Body of pancreas (tissue), 4 donors: ENCODE measurements at regions not wholly inside any gene's neighbourhood (a gene's known extent, or its start where the extent isn't known, plus 50 kb on each side); places are given as distances from the start of the nearest gene placed in this dataset.
"Not testable (repeated sequence)": the region's sequence is repeated elsewhere in the genome, so short reads cannot be mapped to it uniquely, and the experiment has no call there.

ENCODE experiments used
- ATAC-seq: fragments of 150-250 bp; one replicate; pipeline ENCODE4 v1.9.1; 2016
- DNase-seq, 4 donors: peaks; one replicate each; pipeline ENCODE4 v3.0.0-alpha.2; 2019
- H3K27ac ChIP-seq, 4 donors: fragments of 200-600 bp; sonication (generic); 1 replicate in 3 of 4; 2 replicates in 1 of 4; pipeline versions ENCODE4 v1.5.1 to v1.6.1; 2016 to 2019; ENCODE audit warnings: mild to moderate bottlenecking in 1 of 4, mixed read lengths in 1 of 4, moderate library complexity in 1 of 4
- H3K27me3 ChIP-seq, 2 donors: fragments of 200-600 bp; sonication (generic); one replicate each; pipeline ENCODE4 v1.6.0; 2016; ENCODE audit warnings: mild to moderate bottlenecking in 1 of 2
- H3K36me3 ChIP-seq, 2 donors: fragments of 200-600 bp; sonication (generic); replicated peaks in 1 of 2; 2 replicates each; pipeline ENCODE4 v1.5.1; 2016; ENCODE audit warnings: low read depth in 2 of 2; ENCODE audit not compliant: insufficient read depth in 1 of 2
- H3K4me1 ChIP-seq: fragments of 200-600 bp; sonication (generic); one replicate; pipeline ENCODE4 v1.6.0; 2016
- H3K4me3 ChIP-seq, 2 donors: fragments of 200-600 bp; sonication (generic); 1 replicate in 1 of 2; 2 replicates in 1 of 2; pipeline ENCODE4 v1.5.1; 2016 to 2019
- H3K9me3 ChIP-seq, 3 donors: fragments of 200-600 bp; sonication (generic); 1 replicate in 2 of 3; 2 replicates in 1 of 3; pipeline ENCODE4 v1.5.1; 2016
- POLR2A ChIP-seq, 3 donors: fragments of 450-650 bp; IDR thresholded peaks; one replicate each; pipeline ENCODE4 v1.6.1; 2016; ENCODE audit warnings: antibody characterized with exemption in 3 of 3, mild to moderate bottlenecking in 2 of 3
- WGBS, 2 donors: methylation state at CpG; one replicate each; pipeline ENCODE4 v1.1.5; 2017; 5-methylcytosine and 5-hydroxymethylcytosine counted together
- intact Hi-C: fragments of 100-400 bp; cut with DNase I; formaldehyde crosslinking; loops from one replicate; pipeline ENCODE4 v1.15.1; 2023
- TF ChIP-seq, protein P1 (sequence below), 7 experiments: fragments of 450-650 bp in 4 of 7; fragments of 200-600 bp in 3 of 7; sonication (generic) in 3 of 7; IDR thresholded peaks; one replicate each; pipeline ENCODE4 v1.5.1; 2016 to 2019; ENCODE audit warnings: antibody characterized with exemption in 7 of 7

- no peak overlapping the region for H3K27ac ChIP-seq
- intact Hi-C loops = no loop called here
- H3K4me1 ChIP-seq = no peaks in the 10 kb centered on the region
- no peak for DNase-seq
- no peaks in the 10 kb centered on the region for H3K9me3 ChIP-seq
- no peaks in the 10 kb centered on the region for H3K27me3 ChIP-seq
- WGBS, 2 donors = 19 to 21% methylated on average over 1 of the region's 1 CpG
- no peak for ATAC-seq
- no peaks in the 10 kb centered on the region for H3K36me3 ChIP-seq
- H3K4me3 ChIP-seq = no peak overlapping the region
- TF ChIP-seq, protein P1, sequence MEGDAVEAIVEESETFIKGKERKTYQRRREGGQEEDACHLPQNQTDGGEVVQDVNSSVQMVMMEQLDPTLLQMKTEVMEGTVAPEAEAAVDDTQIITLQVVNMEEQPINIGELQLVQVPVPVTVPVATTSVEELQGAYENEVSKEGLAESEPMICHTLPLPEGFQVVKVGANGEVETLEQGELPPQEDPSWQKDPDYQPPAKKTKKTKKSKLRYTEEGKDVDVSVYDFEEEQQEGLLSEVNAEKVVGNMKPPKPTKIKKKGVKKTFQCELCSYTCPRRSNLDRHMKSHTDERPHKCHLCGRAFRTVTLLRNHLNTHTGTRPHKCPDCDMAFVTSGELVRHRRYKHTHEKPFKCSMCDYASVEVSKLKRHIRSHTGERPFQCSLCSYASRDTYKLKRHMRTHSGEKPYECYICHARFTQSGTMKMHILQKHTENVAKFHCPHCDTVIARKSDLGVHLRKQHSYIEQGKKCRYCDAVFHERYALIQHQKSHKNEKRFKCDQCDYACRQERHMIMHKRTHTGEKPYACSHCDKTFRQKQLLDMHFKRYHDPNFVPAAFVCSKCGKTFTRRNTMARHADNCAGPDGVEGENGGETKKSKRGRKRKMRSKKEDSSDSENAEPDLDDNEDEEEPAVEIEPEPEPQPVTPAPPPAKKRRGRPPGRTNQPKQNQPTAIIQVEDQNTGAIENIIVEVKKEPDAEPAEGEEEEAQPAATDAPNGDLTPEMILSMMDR (IDR thresholded peaks at IDR 0.05) = no peak
- no peak for TF ChIP-seq POLR2A (IDR thresholded peaks at IDR 0.05)
Measured at GRCh38 chr3:154843647-154844046, 236.5 kb upstream of the MME start.

- intact Hi-C loops = no loop called here
- Histone ChIP-seq H3K27me3 (no peaks in the 10 kb centered on the region), H3K4me3 (no peak overlapping the region), H3K36me3 (no peaks in the 10 kb centered on the region), H3K4me1 (no peaks in the 10 kb centered on the region), H3K9me3 (no peaks in the 10 kb centered on the region), H3K27ac (no peak overlapping the region)
- no peak for ATAC-seq
- DNase-seq = no peak
- 62 to 70% methylated on average over 2 of the region's 2 CpGs for WGBS, 2 donors
- TF ChIP-seq POLR2A (IDR thresholded peaks at IDR 0.05) = no peak
- TF ChIP-seq, protein P1 (IDR thresholded peaks at IDR 0.05) = no peak
Measured at GRCh38 chr3:154842536-154842935, 237.6 kb upstream of the MME start.

DNA sequence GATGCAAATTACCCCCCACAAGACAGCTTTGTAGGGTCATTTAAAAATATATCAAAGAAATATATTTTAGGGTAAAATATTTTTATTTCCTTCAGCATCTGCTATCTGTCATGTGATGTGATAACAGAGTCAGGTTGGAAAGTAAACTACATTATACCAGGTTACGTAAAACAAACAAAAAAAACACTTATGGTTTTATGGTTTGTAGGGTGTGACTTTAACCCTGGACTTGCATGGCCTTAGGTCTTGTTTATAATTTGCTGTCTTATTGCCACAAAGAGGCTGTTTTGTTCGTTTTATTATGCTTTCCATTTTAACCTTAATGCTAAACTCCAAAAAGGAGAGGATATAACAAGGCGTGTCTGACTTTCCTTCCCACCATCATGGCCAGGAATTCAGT, 244.5 kb upstream of the MME start:
- Histone ChIP-seq H3K4me3 (no peak overlapping the region), H3K9me3 (no peaks in the 10 kb centered on the region), H3K4me1 (no peaks in the 10 kb centered on the region), H3K27ac (no peak overlapping the region), H3K27me3 (no peaks in the 10 kb centered on the region), H3K36me3 (no peaks in the 10 kb centered on the region)
- TF ChIP-seq, protein P1 (IDR thresholded peaks at IDR 0.05) = no peak
- TF ChIP-seq POLR2A (IDR thresholded peaks at IDR 0.05) = no peak
- DNase-seq (no peak), ATAC-seq (no peak)
- WGBS, 2 donors = 61 to 64% methylated on average over 3 of the region's 3 CpGs
- intact Hi-C loops = no loop called here

DNA sequence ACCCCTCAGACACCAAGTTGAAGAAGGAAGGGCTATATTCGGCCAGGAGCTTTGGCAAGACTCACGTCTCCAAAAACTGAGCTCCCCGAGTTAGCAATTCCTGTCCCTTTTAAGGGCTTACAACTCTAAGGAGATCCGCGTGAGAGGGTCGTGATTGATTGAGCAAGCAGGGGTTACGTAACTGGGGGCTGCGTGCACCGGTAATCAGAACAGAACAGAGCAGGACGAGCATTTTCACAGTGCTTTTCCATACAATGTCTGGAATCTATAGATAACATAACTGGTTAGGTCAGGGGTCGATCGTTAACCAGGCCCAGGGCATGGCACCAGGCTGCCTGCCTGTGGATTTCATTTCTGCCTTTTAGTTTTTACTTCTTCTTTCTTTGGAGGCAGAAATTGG, 245.3 kb upstream of the MME start:
- H3K9me3 ChIP-seq, H3K36me3 ChIP-seq, H3K27ac ChIP-seq, H3K4me3 ChIP-seq, H3K27me3 ChIP-seq, intact Hi-C loops, DNase-seq, H3K4me1 ChIP-seq, ATAC-seq: not testable (repeated sequence)
- 79 to 83% methylated on average over 12 of the region's 12 CpGs for WGBS, 2 donors

- no peak overlapping the region for H3K4me3 ChIP-seq
- no peaks in the 10 kb centered on the region for H3K4me1 ChIP-seq
- H3K27ac ChIP-seq = no peak overlapping the region
- no peak for TF ChIP-seq POLR2A (IDR thresholded peaks at IDR 0.05)
- TF ChIP-seq, protein P1 (IDR thresholded peaks at IDR 0.05) = no peak
- DNase-seq (no peak), ATAC-seq (no peak)
- no peaks in the 10 kb centered on the region for H3K36me3 ChIP-seq
- intact Hi-C loops = no loop called here
- H3K27me3 ChIP-seq = no peaks in the 10 kb centered on the region
- peaks cover 0 to 7% (median 0%) of the 10 kb centered on the region in 3 donors for H3K9me3 ChIP-seq
- WGBS, 2 donors = 36 to 50% methylated on average over 2 of the region's 2 CpGs
Measured at GRCh38 chr3:154829929-154830328, 250.2 kb upstream of the MME start.
